ENCODE measurements at regions not wholly inside any gene's neighbourhood (a gene's known extent, or its start where the extent isn't known, plus 50 kb on each side); places are given as distances from the start of the nearest gene placed in this dataset.

DNA sequence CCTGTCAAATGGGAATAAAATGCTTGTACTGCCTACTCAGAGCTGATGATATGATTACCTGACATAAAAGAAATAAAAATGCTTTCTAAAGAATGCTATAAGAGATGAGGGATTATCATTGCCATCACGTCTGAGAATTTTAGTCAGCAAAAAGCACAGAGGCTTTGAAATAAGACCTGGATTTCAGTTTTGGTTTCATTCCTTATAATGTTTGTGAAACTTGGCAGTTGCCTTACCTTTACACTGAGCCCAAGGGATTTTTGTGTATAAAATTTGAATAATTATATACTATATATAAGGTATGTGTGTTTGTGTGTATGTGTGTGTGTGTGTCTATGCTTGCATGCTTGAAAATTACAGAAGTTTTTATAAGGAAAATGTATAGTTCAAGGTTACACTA is 634.8 kb upstream of the BCHE start:
- no peak overlapping the region for H3K4me3 ChIP-seq (ENCODE audit: low read length)
- DNase-seq (ENCODE audit: low read depth), result no peak
- TF ChIP-seq, protein P1, sequence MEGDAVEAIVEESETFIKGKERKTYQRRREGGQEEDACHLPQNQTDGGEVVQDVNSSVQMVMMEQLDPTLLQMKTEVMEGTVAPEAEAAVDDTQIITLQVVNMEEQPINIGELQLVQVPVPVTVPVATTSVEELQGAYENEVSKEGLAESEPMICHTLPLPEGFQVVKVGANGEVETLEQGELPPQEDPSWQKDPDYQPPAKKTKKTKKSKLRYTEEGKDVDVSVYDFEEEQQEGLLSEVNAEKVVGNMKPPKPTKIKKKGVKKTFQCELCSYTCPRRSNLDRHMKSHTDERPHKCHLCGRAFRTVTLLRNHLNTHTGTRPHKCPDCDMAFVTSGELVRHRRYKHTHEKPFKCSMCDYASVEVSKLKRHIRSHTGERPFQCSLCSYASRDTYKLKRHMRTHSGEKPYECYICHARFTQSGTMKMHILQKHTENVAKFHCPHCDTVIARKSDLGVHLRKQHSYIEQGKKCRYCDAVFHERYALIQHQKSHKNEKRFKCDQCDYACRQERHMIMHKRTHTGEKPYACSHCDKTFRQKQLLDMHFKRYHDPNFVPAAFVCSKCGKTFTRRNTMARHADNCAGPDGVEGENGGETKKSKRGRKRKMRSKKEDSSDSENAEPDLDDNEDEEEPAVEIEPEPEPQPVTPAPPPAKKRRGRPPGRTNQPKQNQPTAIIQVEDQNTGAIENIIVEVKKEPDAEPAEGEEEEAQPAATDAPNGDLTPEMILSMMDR (IDR thresholded peaks at IDR 0.05; ENCODE audit: insufficient read depth, low read depth, low read length, missing control alignments), result no peak

GRCh38 chr3:166471074-166471767 is 634.0 kb upstream of the BCHE start:
- TF ChIP-seq, protein P1 (IDR thresholded peaks at IDR 0.05; ENCODE audit: insufficient read depth, low read depth, low read length, missing control alignments), result no peak
- DNase-seq (ENCODE audit: low read depth), result no peak
- H3K4me3 ChIP-seq (ENCODE audit: low read length), result no peak overlapping the region

GRCh38 chr3:166462891-166463470 is 625.8 kb upstream of the BCHE start:
- TF ChIP-seq, protein P1 (IDR thresholded peaks at IDR 0.05; ENCODE audit: insufficient read depth, low read depth, low read length, missing control alignments), result no peak
- no peak overlapping the region for H3K4me3 ChIP-seq (ENCODE audit: low read length)

GRCh38 chr3:166461626-166462025 is 624.4 kb upstream of the BCHE start:
- TF ChIP-seq, protein P1 (IDR thresholded peaks at IDR 0.05; ENCODE audit: insufficient read depth, low read depth, low read length, missing control alignments), result no peak
- H3K4me3 ChIP-seq (ENCODE audit: low read length), result no peak overlapping the region
- no peak for DNase-seq (ENCODE audit: low read depth)

More at GRCh38 chr3:166462891-166463470, 625.8 kb upstream of the BCHE start:
- no peak for DNase-seq (ENCODE audit: low read depth)

GRCh38 chr3:166457382-166457781 is 620.2 kb upstream of the BCHE start:
- TF ChIP-seq, protein P1 (IDR thresholded peaks at IDR 0.05; ENCODE audit: insufficient read depth, low read depth, low read length, missing control alignments), result no peak
- H3K4me3 ChIP-seq (ENCODE audit: low read length), result no peak overlapping the region
- DNase-seq (ENCODE audit: low read depth), result no peak

DNA sequence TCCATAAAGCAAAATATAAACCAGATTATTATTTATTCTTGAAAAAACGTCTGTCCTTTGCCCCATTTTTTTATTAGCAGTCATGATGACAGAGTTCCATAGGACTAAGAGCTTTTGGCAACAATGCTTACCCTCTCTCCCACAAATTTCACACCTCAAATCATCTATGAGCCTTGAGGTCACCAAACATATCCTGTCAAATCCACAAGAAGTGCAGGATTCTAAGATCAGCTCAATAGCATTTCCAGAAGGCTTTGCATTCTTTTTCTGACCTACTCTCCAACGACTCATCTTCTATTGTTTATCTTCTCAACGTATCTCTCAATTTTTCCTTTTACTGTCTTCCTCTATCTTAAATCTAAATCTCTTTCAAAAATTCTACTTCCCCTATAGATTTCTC is 619.1 kb upstream of the BCHE start:
- no peak overlapping the region for H3K4me3 ChIP-seq (ENCODE audit: low read length)
- DNase-seq (ENCODE audit: low read depth), result peak; percentile 4
- TF ChIP-seq, protein P1 (IDR thresholded peaks at IDR 0.05; ENCODE audit: insufficient read depth, low read depth, low read length, missing control alignments), result no peak

DNA sequence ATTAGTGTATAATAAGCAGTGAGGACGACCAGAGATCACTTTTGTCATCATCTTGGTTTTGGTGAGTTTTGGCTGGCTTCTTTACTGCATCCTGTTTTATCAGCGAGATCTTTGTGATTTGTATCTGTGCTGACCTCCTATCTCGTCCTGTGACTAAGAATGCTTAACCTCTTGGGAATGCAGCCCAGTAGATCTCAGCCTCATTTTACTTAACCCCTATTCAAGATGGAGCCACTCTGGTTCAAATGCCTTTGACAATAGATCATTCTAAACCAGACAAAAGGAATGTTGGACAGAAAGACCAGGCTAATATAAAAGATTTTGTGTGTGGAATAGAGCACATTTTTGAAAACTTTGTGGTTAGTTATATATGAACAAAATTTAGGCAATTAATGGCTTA is 618.5 kb upstream of the BCHE start:
- peak; percentile 13 for DNase-seq (ENCODE audit: low read depth)
- no peak overlapping the region for H3K4me3 ChIP-seq (ENCODE audit: low read length)

More for the DNA sequence above, 618.5 kb upstream of the BCHE start:
- TF ChIP-seq, protein P1 (IDR thresholded peaks at IDR 0.05; ENCODE audit: insufficient read depth, low read depth, low read length, missing control alignments), result no peak

Measured in epithelial cell of esophagus (primary cell).